ENCODE measurements at regions not wholly inside any gene's neighbourhood (a gene's known extent, or its start where the extent isn't known, plus 50 kb on each side); places are given as distances from the start of the nearest gene placed in this dataset.
A peak's percentile ranks its signal among the peaks of the same experiment; 100 is the strongest.

- TF ChIP-seq TEAD4 (IDR thresholded peaks at IDR 0.05) (no peak), ZBTB7A (IDR thresholded peaks at IDR 0.05; ENCODE audit: low read depth) (no peak), EP300 (IDR thresholded peaks at IDR 0.05; ENCODE audit: borderline replicate concordance) (no peak), RAD21 (IDR thresholded peaks at IDR 0.05; ENCODE audit: low read depth) (no peak), REST (IDR thresholded peaks at IDR 0.05; ENCODE audit: low read depth) (no peak), YY1 (IDR thresholded peaks at IDR 0.05; ENCODE audit: low read depth) (no peak), NFIC (IDR thresholded peaks at IDR 0.05) (no peak), FOXM1 (IDR thresholded peaks at IDR 0.05; ENCODE audit: borderline replicate concordance, low read depth) (no peak), TAF1 (IDR thresholded peaks at IDR 0.05; ENCODE audit: low read depth) (no peak)
Measured at GRCh38 chr6:130697271-130697994, 129.8 kb upstream of the SMLR1 start.

- TF ChIP-seq CEBPB (IDR thresholded peaks at IDR 0.05) (no peak), RAD21 (IDR thresholded peaks at IDR 0.05; ENCODE audit: low read depth) (peak; percentile 75)
Measured at GRCh38 chr6:130697995-130698535, 129.1 kb upstream of the SMLR1 start.

GRCh38 chr6:130699742-130700141 is 127.5 kb upstream of the SMLR1 start:
- TF ChIP-seq RAD21 (IDR thresholded peaks at IDR 0.05; ENCODE audit: low read depth) (no peak), CREB1 (IDR thresholded peaks at IDR 0.05; ENCODE audit: low read depth) (no peak), FOXM1 (IDR thresholded peaks at IDR 0.05; ENCODE audit: borderline replicate concordance, low read depth) (no peak), TEAD4 (IDR thresholded peaks at IDR 0.05) (no peak), MAX (IDR thresholded peaks at IDR 0.05) (no peak), EGR1 (IDR thresholded peaks at IDR 0.05) (no peak), CEBPB (IDR thresholded peaks at IDR 0.05) (no peak), TCF12 (IDR thresholded peaks at IDR 0.05; ENCODE audit: low read depth) (no peak), TAF1 (IDR thresholded peaks at IDR 0.05; ENCODE audit: low read depth) (no peak), YY1 (IDR thresholded peaks at IDR 0.05; ENCODE audit: low read depth) (no peak), ZBTB7A (IDR thresholded peaks at IDR 0.05; ENCODE audit: low read depth) (no peak), USF1 (IDR thresholded peaks at IDR 0.05) (no peak), REST (IDR thresholded peaks at IDR 0.05; ENCODE audit: low read depth) (no peak), EP300 (IDR thresholded peaks at IDR 0.05; ENCODE audit: borderline replicate concordance) (no peak)

GRCh38 chr6:130700397-130700796 is 126.8 kb upstream of the SMLR1 start:
- no peak for TF ChIP-seq EGR1 (IDR thresholded peaks at IDR 0.05)
- no peak for TF ChIP-seq ZBTB7A (IDR thresholded peaks at IDR 0.05; ENCODE audit: low read depth)
- TF ChIP-seq MAX (IDR thresholded peaks at IDR 0.05), result no peak

GRCh38 chr6:130708338-130708737 is 118.9 kb upstream of the SMLR1 start:
- TF ChIP-seq EGR1 (IDR thresholded peaks at IDR 0.05) (no peak), ZBTB7A (IDR thresholded peaks at IDR 0.05; ENCODE audit: low read depth) (no peak), CEBPB (IDR thresholded peaks at IDR 0.05) (no peak), MAX (IDR thresholded peaks at IDR 0.05) (no peak), EP300 (IDR thresholded peaks at IDR 0.05; ENCODE audit: borderline replicate concordance) (no peak), NFIC (IDR thresholded peaks at IDR 0.05) (no peak), YY1 (IDR thresholded peaks at IDR 0.05; ENCODE audit: low read depth) (no peak), FOXM1 (IDR thresholded peaks at IDR 0.05; ENCODE audit: borderline replicate concordance, low read depth) (no peak), TEAD4 (IDR thresholded peaks at IDR 0.05) (no peak), TAF1 (IDR thresholded peaks at IDR 0.05; ENCODE audit: low read depth) (no peak)

GRCh38 chr6:130713144-130713543 is 114.1 kb upstream of the SMLR1 start:
- TF ChIP-seq FOXM1 (IDR thresholded peaks at IDR 0.05; ENCODE audit: borderline replicate concordance, low read depth), result no peak

- TF ChIP-seq CEBPB (IDR thresholded peaks at IDR 0.05) (no peak), TEAD4 (IDR thresholded peaks at IDR 0.05) (no peak), MAX (IDR thresholded peaks at IDR 0.05) (no peak), TCF12 (IDR thresholded peaks at IDR 0.05; ENCODE audit: low read depth) (no peak), CREB1 (IDR thresholded peaks at IDR 0.05; ENCODE audit: low read depth) (no peak), ZBTB7A (IDR thresholded peaks at IDR 0.05; ENCODE audit: low read depth) (no peak), FOXM1 (IDR thresholded peaks at IDR 0.05; ENCODE audit: borderline replicate concordance, low read depth) (no peak), EGR1 (IDR thresholded peaks at IDR 0.05) (no peak)
Measured at GRCh38 chr6:130715058-130715457, 112.1 kb upstream of the SMLR1 start.
